ENCODE measurements at regions not wholly inside any gene's neighbourhood (a gene's known extent, or its start where the extent isn't known, plus 50 kb on each side); places are given as distances from the start of the nearest gene placed in this dataset.

GRCh38 chr6:169052462-169052861 is 201.2 kb downstream of the THBS2 start:
- TF ChIP-seq CTCF (IDR thresholded peaks at IDR 0.05) (no peak), POLR2A (IDR thresholded peaks at IDR 0.05) (no peak)
